ENCODE measurements at regions not wholly inside any gene's neighbourhood (a gene's known extent, or its start where the extent isn't known, plus 50 kb on each side); places are given as distances from the start of the nearest gene placed in this dataset.
"Not testable (repeated sequence)": the region's sequence is repeated elsewhere in the genome, so short reads cannot be mapped to it uniquely, and the experiment has no call there.

DNA sequence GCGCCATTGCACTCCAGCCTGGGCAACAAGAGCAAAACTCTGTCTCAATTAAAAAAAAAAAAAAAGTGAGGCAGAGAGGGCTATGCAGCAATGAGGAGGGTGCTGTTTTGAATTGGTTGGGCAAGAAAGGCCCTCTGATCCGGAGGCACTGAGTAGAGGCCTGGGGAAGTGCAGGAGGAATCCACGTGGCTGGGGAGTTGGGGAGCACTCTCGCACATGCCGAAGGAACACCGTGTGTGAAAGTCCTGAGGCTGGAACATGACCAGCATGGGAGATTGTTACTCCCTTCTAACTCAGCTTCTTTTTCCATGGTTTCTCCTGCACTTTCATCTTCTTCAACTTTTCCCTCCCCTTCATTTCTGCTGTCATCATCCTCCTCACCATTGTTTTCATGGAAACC lies 347.9 kb upstream of the HS6ST1 start:
- TF ChIP-seq, protein P1, sequence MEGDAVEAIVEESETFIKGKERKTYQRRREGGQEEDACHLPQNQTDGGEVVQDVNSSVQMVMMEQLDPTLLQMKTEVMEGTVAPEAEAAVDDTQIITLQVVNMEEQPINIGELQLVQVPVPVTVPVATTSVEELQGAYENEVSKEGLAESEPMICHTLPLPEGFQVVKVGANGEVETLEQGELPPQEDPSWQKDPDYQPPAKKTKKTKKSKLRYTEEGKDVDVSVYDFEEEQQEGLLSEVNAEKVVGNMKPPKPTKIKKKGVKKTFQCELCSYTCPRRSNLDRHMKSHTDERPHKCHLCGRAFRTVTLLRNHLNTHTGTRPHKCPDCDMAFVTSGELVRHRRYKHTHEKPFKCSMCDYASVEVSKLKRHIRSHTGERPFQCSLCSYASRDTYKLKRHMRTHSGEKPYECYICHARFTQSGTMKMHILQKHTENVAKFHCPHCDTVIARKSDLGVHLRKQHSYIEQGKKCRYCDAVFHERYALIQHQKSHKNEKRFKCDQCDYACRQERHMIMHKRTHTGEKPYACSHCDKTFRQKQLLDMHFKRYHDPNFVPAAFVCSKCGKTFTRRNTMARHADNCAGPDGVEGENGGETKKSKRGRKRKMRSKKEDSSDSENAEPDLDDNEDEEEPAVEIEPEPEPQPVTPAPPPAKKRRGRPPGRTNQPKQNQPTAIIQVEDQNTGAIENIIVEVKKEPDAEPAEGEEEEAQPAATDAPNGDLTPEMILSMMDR (IDR thresholded peaks at IDR 0.05) = no peak

DNA sequence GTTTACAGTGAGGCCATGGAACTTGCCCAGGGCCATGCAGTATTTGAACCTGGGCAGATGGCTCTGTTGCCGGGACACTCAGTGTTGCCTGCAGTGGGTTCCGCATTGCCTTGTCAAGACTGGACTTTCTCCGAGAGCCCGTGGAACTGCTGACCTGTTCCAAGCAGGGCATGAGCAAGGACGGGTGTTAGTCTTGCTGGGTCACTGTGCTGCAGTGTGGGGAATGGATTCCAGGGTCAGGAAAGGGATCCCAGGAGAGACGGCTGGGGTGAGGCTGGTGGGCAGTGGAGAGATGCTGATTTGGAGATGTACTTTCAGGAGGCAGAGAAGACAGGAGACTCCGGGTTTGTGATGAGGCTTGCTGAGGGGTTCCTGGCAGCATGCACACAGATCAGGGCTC lies 348.7 kb upstream of the HS6ST1 start:
- TF ChIP-seq, protein P1 (IDR thresholded peaks at IDR 0.05) = no peak
- no peaks in the 10 kb centered on the region for H3K27me3 ChIP-seq

More for the DNA sequence above, 347.9 kb upstream of the HS6ST1 start:
- Histone ChIP-seq H3K9me3 (no peaks in the 10 kb centered on the region), H3K27me3 (peaks cover 7% of the 10 kb centered on the region), H3K4me1 (ENCODE audit: control insufficient read depth in 1 of 2, insufficient read depth in 1 of 2, low read depth in 1 of 2, low read length in 1 of 2) (no peaks in the 10 kb centered on the region), H3K4me3 (ENCODE audit: low read depth in 1 of 2, low read length in 1 of 2) (no peak overlapping the region), H3K27ac (no peak overlapping the region), H3K36me3 (no peaks in the 10 kb centered on the region)

DNA sequence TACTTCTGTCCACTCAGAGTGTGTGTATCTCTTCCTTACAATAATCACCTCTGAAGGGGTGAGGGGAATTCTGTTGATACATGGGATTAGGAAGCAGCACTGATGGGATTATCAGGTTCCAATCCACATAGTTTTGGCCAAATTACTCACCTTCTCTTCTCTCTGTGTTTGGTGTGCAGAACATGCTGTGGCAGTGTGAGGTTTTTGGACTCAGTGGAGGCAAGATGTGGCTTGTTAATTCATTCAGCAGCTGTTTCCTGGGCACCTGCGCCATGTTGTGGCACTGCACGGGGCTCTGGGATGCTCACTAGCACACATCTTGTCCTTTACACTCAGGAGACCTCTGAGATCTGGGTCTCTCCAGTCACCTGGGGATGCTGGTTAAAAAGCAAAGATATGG lies 350.3 kb upstream of the HS6ST1 start:
- no peaks in the 10 kb centered on the region for H3K27me3 ChIP-seq
- H3K4me1 ChIP-seq (ENCODE audit: control insufficient read depth in 1 of 2, insufficient read depth in 1 of 2, low read depth in 1 of 2, low read length in 1 of 2) = no peaks in the 10 kb centered on the region
- no peak overlapping the region for H3K4me3 ChIP-seq (ENCODE audit: low read depth in 1 of 2, low read length in 1 of 2)
- H3K9me3 ChIP-seq = no peaks in the 10 kb centered on the region
- TF ChIP-seq, protein P1 (IDR thresholded peaks at IDR 0.05) = no peak
- H3K27ac ChIP-seq = no peak overlapping the region
- H3K36me3 ChIP-seq = no peaks in the 10 kb centered on the region

More for the DNA sequence above, 348.7 kb upstream of the HS6ST1 start:
- no peaks in the 10 kb centered on the region for H3K9me3 ChIP-seq
- H3K4me3 ChIP-seq (ENCODE audit: low read depth in 1 of 2, low read length in 1 of 2) = no peak overlapping the region
- H3K27ac ChIP-seq = no peak overlapping the region
- H3K4me1 ChIP-seq (ENCODE audit: control insufficient read depth in 1 of 2, insufficient read depth in 1 of 2, low read depth in 1 of 2, low read length in 1 of 2) = no peaks in the 10 kb centered on the region
- H3K36me3 ChIP-seq = no peaks in the 10 kb centered on the region

DNA sequence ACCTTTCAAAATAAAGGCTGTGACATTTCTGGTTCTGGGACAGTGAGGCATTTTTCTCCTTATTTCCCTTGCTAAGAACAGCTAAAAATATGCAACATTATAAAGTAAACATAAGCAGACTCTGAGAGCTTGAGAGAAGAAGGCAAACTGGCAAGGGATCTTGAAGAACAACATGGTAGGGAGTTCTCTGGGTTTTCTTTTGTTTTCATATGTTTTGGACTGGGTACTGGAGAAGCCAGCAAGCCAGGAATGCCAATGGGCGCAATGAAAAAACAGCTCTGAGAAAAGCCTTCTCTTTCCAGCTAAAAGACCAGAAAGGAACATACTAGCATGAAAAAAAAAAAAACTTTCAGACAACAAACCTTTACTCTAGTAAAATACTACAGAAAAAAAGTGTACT lies 351.4 kb upstream of the HS6ST1 start:
- H3K27me3 ChIP-seq = no peaks in the 10 kb centered on the region
- H3K9me3 ChIP-seq = no peaks in the 10 kb centered on the region
- no peak overlapping the region for H3K27ac ChIP-seq
- H3K4me1 ChIP-seq (ENCODE audit: control insufficient read depth in 1 of 2, insufficient read depth in 1 of 2, low read depth in 1 of 2, low read length in 1 of 2) = no peaks in the 10 kb centered on the region
- TF ChIP-seq, protein P1 (IDR thresholded peaks at IDR 0.05) = no peak
- no peak overlapping the region for H3K4me3 ChIP-seq (ENCODE audit: low read depth in 1 of 2, low read length in 1 of 2)
- no peaks in the 10 kb centered on the region for H3K36me3 ChIP-seq

DNA sequence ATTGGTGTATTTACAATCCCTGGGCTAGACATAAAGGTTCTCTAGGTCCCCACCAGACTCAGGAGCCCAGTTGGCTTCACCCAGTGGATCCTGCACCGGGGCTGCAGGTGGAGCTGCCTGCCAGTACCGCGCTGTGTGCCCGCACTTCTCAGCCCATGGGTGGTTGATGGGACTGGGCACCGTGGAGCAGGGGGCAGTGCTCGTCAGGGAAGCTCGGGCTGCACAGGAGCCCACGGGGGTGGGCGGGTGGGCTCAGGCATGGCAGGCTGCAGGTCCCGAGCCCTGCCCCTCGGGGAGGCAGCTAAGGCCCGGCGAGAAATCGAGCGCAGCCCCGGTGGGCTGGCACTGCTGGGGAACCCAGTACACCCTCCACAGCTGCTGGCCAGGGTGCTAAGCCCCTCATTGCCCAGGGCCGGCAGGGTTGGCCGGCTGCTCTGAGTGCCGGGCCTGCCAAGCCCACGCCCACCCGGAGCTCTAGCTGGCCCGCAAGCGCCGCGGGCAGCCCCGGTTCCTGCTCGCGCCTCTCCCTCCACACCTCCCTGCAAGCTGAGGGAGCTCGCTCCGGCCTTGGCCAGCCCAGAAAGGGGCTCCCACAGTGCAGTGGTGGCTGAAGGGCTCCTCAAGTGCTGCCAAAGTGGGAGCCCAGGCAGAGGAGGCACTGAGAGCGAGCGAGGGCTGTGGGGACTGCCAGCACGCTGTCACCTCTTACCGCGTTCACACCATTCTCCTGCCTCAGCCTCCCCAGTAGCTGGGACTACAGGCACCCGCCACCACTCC lies 353.5 kb upstream of the HS6ST1 start:
- H3K36me3 ChIP-seq; H3K9me3 ChIP-seq; H3K4me3 ChIP-seq (ENCODE audit: low read depth in 1 of 2, low read length in 1 of 2); H3K27me3 ChIP-seq; H3K27ac ChIP-seq; H3K4me1 ChIP-seq (ENCODE audit: control insufficient read depth in 1 of 2, insufficient read depth in 1 of 2, low read depth in 1 of 2, low read length in 1 of 2): not testable (repeated sequence)

DNA sequence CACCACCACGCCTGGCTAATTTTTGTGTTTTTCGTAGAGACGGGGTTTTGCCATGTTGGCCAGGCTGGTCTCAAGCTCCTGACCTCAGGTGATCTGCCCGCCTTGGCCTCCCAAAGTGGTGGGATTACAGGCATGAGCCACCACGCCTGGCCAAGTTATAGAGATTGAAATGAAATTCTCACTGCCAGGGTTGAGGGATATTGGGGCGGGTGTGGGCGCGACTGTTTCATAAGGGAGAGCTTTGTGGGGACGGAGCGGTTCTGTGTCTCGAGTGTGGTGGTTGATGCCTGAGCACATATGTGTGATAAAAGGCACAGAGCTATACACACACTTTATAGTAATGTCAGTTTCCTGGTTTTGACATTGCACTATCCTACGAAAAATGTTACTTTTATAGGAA lies 361.0 kb upstream of the HS6ST1 start:
- H3K4me3 ChIP-seq (ENCODE audit: low read depth in 1 of 2, low read length in 1 of 2); H3K27ac ChIP-seq; H3K4me1 ChIP-seq (ENCODE audit: control insufficient read depth in 1 of 2, insufficient read depth in 1 of 2, low read depth in 1 of 2, low read length in 1 of 2); H3K9me3 ChIP-seq; H3K27me3 ChIP-seq; H3K36me3 ChIP-seq: not testable (repeated sequence)
